ENCODE measurements at regions not wholly inside any gene's neighbourhood (a gene's known extent, or its start where the extent isn't known, plus 50 kb on each side); places are given as distances from the start of the nearest gene placed in this dataset.

DNA sequence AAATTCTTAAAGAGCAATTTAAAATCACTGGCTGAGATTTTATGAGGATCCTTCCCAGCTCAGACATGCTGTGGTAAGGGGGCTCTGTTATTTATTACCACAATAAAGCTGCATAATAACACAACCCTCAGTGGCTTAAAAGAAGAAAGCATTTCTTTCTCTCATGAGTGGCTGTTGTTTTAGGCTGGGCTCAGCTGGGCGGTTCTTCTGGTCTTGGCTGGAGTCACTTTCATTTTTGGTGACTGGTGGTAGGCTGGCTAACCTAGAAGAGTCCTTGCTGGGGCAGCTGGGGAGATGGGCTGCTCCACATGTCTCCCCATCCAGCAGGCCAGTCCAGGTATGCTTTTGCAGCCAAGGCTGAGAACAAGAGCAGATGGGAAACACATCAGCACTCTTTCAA, 113.0 kb upstream of the MSX1 start:
- no peak for DNase-seq (ENCODE audit: low read depth, low spot score)

DNA sequence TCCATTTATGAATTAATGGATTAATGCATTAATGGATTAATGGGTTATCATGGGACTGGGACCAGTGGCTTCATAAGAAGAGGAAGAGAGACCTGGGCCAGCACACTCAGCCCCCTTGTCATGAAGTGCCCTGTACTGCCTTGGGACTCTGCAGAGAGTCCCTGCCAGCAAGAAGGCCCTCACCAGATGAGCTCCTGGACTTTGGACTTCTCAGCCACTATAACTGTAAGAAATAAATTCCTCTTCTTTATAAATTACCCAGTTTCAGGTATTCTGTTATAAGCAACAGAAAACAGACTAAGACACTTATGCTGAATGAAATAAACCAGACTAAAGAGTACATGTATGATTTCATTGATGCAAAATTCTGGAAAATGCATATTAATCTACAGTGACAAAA, 119.4 kb upstream of the MSX1 start:
- DNase-seq (ENCODE audit: low read depth, low spot score) = no peak

DNA sequence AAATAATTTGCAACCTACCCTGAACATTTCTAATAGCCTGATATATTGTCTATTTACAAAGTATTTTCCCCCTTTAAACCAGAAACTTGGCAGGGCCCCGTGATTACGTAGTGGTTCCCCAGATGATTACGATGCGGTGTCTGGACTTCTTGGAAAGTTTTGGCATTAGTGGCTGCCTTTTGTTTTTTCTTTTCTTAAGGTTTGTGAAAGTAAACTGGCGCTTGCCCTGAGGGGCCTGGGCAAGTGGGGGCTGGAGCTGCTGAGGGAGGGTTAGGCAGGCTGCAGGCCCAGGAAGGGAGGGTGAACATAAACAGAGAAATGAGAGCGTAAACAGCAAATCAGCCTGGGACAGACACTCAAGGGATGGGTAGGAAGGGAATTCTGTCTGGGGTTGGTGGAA, 123.6 kb upstream of the MSX1 start:
- no peak for DNase-seq (ENCODE audit: low read depth, low spot score)

DNA sequence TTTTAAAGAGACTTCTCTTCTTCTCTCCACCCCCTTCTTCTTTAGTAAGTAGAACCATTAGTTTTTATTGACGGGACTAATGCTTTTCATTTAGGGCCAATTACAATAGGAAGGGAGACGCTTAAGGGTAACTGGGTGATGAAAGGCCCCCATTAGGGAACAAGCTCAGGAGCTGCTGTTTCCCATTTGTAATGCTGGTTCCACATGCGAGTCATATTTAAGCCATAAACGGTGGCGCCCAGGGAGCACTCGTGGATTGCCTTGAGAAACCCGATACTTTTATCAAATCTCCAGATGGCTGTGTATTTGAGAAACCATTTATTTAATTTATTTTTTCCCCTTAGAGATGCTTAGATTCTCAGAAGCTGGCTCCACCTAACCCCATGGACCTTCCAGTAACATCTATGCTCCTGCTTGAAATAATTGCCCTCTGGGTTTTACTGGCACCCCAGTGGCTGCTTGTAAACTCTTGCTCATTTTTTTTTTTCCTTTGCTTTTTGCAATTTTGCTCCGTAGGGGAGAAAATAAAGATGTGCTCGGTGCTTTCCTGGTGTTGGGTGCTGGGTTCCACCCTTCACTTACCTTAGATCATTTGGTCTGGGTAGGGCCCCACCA, 124.2 kb upstream of the MSX1 start:
- DNase-seq (ENCODE audit: low read depth, low spot score) = no peak

DNA sequence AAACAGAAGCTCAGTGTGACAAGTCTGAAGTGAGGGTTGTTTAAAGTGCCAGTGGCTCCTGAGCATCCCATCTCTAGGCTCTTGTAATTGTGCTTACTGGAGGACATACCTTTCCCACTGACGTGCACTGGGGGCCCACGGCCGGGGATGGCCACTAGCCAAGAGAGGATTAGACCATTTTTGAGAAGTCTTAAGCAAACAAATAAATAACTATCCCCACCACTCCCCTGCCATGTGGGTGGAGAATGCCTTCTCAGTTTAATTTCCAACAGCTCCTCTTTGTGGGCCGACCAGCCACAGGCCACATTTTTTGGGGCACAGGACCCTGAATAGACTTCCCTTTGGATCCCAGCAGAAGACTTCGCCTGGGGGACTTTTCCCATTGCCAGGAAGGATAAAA, 125.0 kb upstream of the MSX1 start:
- no peak for DNase-seq (ENCODE audit: low read depth, low spot score)

DNA sequence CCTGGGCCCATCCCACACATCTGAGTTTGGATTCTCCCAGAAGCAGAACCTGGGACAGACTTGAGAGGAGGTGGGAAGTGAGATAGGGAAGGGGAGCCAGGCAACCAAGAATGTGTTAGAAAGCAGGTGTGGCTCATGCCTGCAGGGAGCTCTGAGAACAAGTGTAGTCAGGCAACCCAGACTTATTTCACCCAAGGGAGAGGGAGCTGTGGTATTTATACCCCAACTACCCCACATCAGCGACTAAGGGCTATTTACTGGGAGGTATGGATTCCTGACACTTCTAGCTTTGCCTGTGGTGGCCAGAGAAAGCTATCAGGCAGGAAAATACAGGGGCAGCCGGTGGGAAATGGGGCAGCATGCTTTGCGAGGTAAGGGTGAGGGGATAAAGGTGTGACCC, 125.8 kb upstream of the MSX1 start:
- DNase-seq (ENCODE audit: low read depth, low spot score) = no peak

DNA sequence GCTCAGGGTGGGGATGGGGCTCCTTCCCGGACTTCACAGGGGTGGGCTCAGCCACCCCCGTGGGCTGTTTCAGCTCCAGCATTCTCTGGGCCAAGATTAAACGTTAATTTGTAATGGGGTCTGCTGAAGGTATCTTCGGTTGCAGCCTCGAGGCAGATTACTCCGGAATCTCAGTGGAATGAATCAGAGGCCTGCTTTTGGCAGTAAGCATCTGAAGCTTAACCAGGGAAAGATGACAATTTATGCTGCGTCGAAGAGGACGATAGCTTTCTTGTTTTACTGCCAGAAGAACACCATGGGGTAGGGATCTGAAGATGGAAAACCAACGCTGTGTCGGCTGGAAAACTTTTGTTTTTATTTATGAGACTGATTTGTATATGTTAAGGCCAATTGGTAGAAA, 129.2 kb upstream of the MSX1 start:
- DNase-seq (ENCODE audit: low read depth, low spot score) = no peak

DNA sequence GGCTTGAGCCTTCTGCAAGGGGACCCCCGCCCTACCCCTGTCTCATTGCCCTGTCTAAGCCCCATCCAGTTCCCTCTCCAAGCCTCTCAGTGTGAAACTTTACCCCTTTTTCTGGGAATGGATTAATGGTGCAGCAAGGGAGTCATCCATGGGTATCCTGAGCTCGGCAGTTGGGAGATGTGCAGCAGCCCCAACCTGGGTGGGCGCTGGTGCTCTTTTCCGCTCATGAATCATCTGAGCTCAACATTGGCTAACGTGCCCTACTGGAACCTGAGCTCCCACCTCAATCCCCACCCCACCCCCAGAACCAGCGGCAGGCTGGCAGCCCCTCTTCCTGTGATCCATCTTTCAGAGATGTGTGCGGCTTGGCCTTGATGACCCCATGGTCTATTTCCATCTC, 130.3 kb upstream of the MSX1 start:
- DNase-seq (ENCODE audit: low read depth, low spot score) = no peak

DNA sequence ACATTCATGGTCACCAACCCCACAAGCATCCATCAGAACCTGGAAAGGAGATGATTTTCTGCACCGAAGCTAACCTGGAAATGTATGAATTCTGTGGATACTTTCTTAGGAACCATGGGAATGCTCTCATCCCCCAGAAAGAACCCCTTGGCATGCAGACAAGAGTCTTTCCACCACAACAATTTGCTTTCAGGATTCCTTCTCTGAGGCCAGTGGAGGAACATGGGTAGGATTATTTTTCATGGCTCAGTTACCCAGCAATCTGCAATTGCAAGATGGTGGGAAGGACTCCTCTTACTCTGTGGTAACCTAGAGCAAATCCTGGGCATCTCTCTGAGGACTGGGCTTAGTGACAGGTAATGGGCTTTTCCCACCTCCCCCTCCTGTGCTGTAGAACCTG, 131.9 kb upstream of the MSX1 start:
- no peak for DNase-seq (ENCODE audit: low read depth, low spot score)

DNA sequence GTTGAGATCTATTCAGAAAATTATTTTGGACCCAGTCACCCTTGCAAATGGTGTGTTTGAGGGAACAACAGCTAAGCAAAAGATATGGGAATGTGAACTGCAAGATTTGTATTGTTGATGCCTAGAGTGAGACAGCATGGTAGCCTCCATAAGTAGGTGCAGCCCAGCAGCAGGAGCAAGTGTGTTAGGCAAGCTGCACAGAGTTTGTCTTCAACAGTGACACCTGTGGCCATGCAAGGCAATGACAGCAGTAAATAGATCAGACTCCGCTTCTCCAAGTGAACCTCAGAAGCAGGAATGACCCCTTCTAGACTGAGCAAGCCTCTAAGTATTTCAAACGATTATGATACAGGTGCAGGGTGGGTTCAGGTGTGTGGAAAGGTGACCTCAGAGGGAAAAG, 133.4 kb upstream of the MSX1 start:
- no peak for DNase-seq (ENCODE audit: low read depth, low spot score)

DNA sequence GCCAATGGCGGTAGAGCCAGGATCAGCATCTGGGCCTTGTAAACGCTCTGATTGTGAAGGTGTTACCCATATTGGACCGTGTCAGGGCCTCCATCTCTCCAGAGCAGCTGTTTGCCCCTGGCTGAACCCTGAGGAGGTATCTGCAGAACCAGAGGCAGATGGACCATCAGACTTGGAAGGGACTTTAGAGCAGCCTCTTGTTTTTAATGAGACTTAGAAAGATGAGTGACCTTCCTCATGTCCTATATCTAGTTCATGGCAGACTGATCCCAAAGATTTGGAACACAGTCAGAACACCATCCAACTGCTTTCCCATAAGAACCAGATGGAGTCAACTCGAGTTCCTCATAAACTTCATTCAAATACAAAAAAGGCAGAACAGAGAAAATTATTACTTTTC, 135.1 kb upstream of the MSX1 start:
- DNase-seq (ENCODE audit: low read depth, low spot score) = no peak

DNA sequence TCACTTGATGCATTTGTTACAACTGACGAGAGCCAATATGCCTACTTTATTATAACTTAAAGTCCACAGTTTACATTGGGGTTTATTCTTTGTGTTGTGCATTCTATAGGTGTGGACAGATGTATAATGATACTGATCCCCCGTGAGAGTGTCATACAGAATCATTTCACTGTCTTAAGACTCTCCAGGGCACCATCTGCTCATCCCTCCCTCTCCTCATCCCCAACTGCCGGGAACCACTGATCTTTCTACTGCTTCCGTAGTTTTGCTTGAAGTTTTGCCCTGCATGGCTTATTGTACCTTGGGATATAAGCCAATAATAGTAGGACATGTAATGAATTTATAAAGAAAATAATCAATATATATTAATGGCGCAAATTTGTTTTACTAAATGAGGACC, 137.8 kb upstream of the MSX1 start:
- no peak for DNase-seq (ENCODE audit: low read depth, low spot score)

DNA sequence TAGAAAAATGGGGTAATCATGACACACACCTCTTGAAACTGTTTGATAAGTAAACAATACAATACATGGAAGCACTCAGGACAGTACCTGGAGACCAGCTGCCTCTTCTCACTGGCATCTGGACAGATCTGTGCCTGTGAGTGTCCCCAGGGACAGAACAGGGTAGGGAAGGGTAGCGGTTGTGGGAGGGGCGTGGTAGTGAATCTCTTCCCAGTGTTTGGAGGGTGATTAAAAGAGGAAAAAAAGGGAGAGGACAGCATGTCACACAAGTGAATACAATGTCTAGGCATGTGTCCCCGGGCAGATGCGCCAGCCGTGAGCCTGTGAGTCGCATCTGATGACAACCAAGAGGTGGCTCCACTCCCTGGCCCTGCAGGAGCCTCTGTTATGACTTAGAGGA, 138.8 kb upstream of the MSX1 start:
- DNase-seq (ENCODE audit: low read depth, low spot score) = no peak

DNA sequence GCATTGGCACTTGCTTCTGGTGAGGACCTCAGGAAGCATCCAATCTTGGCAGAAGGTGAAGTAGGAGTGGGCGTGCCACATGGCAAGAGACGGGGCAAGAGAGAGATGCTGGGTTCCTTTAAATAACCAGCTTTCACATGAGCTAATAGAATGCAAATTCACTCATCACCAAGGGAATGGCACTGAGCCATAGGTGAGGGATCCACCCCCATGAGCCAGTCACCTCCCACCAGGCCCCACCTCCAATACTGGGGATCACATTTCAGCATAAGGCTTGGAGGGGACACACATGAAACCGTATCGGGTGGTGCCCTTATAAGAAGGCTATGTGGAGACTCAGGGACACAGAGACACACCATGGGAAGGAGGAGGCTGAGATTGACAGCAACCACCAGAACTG, 140.0 kb upstream of the MSX1 start:
- no peak for DNase-seq (ENCODE audit: low read depth, low spot score)

DNA sequence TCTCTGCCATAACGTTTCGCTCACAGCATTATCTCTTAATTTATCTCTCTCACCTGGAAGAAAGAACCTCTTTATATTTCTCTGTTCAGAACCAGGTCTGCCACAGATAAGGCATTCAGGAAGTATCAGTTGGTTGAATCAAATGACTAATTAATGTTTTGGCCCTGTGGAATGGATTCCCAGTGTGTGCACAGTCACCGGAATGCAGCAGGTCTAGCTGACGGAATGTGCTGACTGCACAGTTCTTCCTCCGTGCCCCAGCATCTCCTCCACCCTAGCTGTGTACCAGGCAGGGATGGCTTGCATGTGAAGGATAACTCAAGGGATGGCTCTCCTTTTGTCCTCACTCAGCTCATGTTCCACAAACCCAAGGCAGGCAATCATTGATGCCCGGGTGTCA, 141.8 kb upstream of the MSX1 start:
- no peak for DNase-seq (ENCODE audit: low read depth, low spot score)

DNA sequence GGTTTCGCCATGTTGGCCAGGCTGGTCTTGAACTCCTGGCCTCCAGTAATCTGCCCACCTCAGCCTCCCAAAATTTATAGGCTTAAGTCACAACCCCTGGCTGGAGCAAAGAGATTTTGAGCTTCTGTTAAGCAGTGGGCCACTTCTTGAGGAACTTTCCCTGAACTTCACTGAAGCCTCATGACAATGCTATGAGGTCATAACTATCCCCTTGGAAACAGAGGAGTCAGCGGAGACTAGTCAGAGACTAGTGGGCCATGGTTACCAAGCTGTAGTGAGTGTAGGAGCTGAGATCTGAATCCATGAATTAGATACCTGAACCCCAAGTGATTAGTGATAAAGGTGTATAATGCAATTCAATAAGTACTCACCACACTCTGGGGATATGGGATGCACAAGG, 145.1 kb upstream of the MSX1 start:
- DNase-seq (ENCODE audit: low read depth, low spot score) = no peak

DNA sequence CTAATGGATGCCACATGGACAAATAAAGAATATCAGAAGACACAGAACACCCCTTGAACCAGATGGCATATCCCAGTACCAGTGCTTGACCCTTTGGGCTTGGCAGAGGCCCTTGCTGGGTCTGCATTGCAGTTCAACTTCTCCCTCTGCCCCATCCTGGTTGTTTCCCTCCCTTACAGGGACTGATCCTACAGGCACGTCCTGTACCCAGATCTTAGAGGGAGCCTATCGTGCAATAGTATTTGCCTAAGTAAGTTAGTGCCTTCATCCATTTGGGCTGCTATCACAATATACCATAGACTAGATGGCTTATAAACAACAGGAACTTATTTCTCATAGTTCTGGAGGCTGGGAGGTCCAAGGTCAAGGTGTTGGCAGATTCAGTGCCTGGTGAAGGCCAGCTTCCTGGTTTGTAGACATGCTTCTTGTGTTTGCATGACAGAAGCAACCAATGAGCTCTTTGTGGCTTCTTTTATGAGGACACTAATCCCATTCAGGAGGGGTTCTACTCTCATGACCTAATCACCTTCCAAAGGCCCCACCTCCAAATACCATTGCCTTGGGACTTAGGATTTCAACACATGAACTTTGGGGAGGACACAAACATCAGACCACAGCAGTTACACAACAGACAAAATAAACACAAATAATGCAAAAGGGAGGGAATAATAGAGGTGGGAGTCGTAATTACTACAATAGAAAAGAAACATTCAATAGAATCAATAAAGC, 146.5 kb upstream of the MSX1 start:
- DNase-seq (ENCODE audit: low read depth, low spot score) = no peak

DNA sequence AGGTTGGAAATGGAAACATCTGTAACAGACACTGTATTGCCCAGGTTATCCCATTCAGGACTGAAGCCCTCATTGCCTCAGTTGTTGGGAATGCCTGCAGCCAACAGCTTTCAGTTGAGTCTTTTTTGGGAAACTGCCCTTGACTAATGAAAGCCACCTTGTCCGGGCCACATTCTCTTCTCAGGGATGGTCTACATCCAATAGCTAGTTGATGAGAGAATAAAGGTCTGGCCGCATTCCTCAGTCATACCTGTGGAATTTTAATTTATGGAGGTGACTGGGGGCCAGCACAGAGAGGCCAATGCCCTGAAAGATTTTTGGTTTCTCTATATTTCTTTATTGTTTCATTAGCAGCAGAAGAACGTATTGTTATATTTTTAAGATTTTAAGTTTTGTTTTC, 147.6 kb upstream of the MSX1 start:
- DNase-seq (ENCODE audit: low read depth, low spot score) = no peak

DNA sequence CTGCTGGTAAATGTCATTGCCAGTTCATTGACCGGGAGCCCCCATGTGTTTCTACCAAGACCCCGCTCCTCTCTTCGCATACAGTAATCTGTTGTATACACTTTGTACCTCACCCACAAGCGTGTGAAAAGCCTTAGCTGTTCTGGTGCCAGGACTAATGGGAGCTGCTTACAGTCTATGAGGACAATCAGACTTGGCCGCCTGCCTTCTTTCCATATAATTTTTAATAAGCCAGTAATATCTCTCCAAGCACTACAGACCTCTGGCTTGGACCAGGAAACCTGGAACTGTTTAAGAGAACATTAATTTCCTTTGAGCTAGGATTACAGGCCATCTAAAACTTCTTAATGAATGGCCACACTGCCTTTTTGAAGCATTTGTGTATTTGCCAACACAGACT, 149.7 kb upstream of the MSX1 start:
- no peak for DNase-seq (ENCODE audit: low read depth, low spot score)

DNA sequence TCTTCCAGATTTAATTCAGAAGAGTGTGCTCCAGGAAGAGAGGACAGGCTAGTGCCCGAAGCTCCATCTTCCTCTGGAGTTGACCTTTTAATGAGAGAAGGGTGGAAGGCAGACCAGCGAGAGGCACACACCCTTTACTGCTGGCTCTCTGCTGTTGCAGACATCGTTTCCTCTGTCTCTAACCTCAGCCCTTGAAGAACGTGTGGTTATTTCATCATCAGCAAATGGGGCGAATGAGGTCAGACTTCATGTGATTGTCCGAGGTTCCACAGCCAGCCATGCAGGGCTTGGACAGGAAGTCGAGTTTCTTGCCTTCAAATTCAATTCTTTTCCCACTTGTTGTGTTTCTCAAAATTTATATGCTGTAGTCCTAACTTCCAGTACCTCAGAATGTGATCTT, 155.2 kb upstream of the MSX1 start:
- DNase-seq (ENCODE audit: low read depth, low spot score) = no peak

DNA sequence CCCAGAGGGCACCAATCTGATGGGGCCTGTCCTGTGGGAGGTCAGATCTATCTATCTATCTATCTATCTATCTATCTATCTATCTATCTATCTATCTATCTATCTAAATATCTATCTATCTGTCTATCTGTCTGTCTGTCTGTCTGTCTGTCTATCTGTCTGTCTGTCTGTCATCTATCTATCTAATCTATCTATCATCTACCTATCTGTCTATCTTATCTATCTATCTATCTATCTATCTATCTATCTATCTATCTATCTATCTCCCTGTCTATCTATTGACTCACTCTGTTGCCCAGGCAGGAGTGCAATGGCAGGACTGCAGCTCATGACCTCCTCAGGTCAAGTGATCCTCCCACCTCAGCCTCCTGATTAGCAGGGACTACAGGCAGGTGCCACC, 155.7 kb upstream of the STX18 start:
- DNase-seq (ENCODE audit: low read depth, low spot score) = no peak

DNA sequence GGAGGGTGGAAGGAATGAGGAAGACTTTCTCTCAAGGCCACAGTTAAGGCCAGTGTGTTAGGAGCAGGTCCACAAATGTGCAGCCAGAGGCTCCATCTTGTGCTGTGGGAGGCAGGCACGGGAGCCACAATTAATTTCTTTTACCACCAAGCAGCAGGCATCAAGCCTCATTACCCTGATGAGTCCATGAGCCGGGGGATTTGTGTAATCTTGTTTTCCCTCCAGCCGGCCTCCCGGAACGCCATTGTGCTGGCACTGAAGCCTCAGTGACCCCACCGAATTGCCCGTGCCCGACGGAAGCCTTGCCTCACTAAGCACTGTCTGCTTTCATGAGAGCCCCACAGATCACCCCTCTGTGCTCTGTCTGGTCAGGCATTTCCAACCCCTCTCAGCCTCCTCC, 154.7 kb upstream of the STX18 start:
- DNase-seq (ENCODE audit: low read depth, low spot score) = no peak

DNA sequence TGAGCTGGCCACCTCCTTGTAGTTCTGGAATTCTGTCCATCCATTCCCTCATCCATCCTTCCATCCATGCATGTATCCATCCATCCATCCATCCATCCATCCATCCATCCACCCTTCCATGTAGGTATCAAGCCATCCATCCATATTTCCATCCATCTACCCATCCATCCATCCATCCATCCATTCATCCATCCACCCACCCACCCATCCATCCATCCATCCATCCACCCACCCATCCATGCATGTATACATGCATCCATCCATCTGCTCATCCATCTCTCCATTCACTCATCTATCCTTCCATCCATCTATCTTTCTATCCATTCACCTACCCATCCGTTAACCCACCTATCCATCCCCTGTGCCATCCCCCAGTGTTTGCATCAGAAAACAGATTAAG, 153.6 kb upstream of the STX18 start:
- no peak for DNase-seq (ENCODE audit: low read depth, low spot score)

DNA sequence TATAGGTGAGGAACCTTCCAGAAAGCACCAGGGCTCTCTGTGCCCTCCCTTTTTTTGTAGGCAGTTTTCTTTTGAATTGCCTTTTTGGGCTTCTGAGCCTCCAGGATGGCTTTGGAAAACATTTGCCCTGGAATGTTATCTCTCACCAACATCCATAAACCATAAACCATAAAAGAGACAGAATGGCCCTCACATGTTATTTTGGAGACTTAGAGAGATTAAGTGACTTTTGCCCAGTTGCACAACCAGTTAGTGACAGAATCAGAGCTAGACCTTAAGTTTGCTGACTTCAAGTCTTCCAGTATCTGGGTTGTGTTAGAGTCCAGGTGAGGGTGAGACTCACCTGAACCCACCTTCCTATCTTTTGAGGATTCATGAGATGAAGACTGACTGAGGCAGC, 153.0 kb upstream of the STX18 start:
- DNase-seq (ENCODE audit: low read depth, low spot score) = no peak
